GM12865 (cell line): ENCODE measurements at regions not wholly inside any gene's neighbourhood (a gene's known extent, or its start where the extent isn't known, plus 50 kb on each side); places are given as distances from the start of the nearest gene placed in this dataset.

Experiments used
- DNase-seq: peaks from one replicate; pipeline ENCODE4 v3.0.0; 2010; ENCODE audit warnings: low read depth
- H3K4me3 ChIP-seq: 2 replicates; pipeline ENCODE4 v1.5.1; 2011; ENCODE audit warnings: mild to moderate bottlenecking, low read depth, low read length, control low read depth
- TF ChIP-seq, protein P1 (sequence below): IDR thresholded peaks from 2 replicates; pipeline ENCODE4 v1.5.1; 2011; ENCODE audit warnings: low read length, control low read depth, low read depth, inconsistent platforms; ENCODE audit not compliant: insufficient read depth; ENCODE audit errors: missing control alignments

DNA sequence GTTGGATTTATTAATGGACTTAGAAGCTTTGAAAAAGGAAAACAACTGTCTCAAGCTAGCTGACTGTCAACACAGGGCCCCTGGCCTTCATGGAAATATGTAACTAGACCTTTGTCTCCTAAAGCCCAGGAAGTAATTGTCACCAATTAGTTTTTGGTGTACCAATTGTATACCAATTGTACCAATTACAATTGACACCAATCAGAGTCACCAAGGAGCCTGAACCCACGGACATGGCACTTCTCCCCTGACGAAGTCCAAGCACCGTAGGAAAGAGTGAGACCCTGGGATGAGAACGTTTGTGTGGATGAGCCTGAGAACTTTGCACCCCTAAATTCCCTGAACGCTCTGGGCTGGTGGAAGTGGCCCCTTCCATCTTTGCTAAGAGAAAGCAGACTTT lies 129.0 kb downstream of the ENGASE start:
- TF ChIP-seq, protein P1, sequence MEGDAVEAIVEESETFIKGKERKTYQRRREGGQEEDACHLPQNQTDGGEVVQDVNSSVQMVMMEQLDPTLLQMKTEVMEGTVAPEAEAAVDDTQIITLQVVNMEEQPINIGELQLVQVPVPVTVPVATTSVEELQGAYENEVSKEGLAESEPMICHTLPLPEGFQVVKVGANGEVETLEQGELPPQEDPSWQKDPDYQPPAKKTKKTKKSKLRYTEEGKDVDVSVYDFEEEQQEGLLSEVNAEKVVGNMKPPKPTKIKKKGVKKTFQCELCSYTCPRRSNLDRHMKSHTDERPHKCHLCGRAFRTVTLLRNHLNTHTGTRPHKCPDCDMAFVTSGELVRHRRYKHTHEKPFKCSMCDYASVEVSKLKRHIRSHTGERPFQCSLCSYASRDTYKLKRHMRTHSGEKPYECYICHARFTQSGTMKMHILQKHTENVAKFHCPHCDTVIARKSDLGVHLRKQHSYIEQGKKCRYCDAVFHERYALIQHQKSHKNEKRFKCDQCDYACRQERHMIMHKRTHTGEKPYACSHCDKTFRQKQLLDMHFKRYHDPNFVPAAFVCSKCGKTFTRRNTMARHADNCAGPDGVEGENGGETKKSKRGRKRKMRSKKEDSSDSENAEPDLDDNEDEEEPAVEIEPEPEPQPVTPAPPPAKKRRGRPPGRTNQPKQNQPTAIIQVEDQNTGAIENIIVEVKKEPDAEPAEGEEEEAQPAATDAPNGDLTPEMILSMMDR, result no peak
- DNase-seq, result no peak
- no peak overlapping the region for H3K4me3 ChIP-seq

DNA sequence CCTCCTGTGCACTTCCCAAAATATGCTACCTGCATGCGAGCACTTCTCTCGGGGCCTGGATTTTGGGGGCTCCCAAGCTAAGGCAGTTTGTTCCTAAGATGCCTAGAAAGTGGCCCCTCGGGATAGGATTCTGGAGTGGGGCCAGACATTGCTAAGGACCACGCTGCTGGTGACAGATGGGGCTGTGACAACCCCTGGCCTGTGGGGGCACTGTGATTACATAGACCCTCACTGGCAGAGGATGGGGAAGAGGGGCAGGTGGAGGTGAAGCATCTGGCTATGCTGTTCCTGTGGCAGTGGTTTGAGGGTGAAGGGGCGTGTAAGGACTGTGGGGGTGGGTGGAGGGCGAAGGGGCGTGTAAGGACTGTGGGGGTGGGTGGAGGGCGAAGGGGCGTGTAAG lies 128.4 kb downstream of the ENGASE start:
- no peak overlapping the region for H3K4me3 ChIP-seq
- TF ChIP-seq, protein P1, result no peak
- no peak for DNase-seq

DNA sequence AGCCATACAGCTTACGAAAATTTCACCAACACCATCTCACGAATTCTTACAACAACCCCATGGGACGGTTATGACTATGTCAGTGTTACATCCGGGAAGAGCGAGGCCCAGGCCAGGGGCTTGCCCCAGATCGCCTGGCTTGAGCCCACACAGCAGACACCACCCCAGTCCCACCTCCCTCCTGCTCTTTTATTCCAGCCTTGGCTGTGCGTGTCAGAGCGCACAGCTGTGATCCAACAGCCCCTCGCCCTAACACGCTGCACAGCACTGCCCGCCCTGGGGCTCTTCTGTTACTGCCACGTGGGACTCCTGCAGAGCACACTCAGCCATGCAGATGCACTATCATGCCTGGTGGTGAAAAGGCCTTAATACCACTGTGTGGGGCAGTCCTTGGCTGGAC lies 127.9 kb downstream of the ENGASE start:
- H3K4me3 ChIP-seq, result no peak overlapping the region
- no peak for DNase-seq
- TF ChIP-seq, protein P1, result no peak

DNA sequence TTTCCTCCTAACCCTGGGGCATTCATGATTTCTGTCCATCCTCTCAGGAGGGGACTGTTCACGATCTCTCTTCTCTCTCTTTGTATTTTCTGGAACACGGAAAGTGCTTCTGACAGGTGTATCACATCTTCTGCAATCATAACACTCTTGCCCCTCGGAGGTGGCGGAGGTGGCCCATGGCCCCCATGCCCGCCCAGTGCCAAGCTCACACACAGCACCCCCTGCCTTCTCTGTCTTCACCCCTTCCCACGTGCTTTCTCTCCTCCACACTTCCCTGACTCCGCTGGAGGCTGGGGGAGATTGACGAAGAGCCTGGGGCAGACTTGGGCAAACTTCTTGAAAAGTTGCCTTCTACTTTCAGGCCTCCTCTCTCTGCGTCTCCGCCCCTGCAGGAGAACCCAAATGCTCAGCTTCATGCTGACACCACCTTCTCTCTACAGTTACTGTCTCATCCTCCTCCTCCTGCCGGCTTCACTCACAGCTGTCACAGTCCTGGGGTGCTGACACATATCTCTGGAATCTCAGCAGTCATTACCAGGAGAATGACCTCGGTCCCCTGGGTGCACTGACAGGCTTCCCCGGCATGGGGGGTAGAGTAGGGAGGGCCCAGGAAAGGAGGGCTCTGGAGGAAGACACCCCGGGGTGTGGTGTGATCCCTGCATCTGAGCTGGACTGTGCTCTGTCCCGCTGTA lies 127.1 kb downstream of the ENGASE start:
- H3K4me3 ChIP-seq, result no peak overlapping the region
- TF ChIP-seq, protein P1, result no peak
- DNase-seq, result no peak

DNA sequence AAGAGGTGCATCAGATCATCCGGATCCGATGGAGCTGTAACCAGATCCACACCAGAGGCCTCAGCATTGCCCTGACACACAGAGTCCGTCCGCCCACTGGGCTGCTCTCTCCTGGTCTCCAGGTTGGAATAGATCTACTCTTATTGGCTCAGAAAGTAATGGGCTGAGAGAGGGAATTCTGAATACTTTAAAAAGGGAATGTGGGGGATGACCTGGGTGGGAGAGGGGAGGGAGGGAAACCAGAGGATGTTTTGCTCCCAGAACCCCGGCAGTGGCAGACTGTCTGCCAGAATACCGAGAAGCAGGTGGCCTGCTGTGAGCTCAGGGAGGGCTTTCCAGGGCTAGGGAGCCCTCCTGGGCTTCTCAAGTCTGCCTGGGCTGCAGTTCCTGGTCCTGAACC lies 126.5 kb downstream of the ENGASE start:
- TF ChIP-seq, protein P1, result no peak
- H3K4me3 ChIP-seq, result no peak overlapping the region
- no peak for DNase-seq

DNA sequence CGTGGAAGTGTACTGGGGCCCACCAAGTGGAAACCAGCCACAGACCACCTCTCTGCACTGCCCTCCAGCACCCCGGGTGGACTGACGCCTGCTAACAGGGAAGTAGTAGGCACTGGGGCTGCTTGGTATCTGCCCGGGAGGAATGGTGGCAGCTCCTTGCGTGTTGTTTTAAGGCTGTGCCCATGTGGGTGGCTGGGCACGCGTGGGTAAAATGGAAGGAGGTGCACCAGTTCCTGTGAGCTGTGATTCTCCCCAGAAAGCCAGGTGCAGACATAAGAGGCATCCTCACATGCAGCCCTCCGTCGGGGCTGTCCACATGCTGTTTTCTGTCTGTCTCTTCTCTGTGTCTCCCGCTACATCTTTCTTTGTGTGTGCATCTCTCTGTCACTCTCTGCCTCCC lies 122.3 kb downstream of the ENGASE start:
- DNase-seq, result no peak
- no peak overlapping the region for H3K4me3 ChIP-seq
- TF ChIP-seq, protein P1, result no peak

DNA sequence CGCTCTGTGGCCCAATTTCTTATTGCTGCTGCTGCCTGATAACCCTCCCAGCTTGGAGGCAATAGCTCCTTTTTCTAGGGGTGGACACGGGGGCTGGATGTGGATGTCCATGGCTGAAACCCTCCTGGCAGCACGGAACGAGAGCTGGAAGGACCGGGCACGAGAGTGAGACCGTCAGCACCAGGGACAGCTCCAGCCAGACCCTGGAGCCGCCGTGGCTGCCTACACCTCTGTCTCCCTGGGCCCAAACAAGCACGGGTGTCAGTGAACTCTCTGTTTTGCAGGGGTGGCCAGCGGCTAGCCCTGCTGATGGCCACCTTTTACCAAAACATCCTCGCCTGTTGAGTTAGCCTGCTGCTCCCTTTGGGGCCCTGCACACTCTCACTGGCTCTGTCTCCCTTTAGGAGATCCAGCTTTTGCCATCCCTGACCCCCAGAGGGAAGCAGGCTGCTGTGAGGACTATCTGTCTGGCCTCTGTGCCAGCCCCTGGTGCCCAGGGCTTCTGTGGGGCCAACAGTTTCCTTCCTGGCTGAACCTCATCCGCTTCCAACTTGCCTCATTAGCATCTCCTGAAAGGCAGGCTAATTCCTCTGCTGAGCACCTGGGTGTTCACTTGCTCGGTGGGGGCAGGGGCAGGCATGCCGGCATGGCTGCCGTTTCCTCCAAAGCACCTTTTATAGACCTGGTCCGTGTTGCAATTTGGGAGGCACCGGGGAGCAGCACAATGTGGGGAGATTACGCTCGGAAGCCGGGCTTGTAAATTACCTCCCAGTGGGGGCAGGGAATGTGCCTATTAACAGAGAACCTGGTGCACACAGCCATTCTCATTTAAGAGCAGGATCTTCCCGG lies 118.1 kb downstream of the ENGASE start:
- no peak overlapping the region for H3K4me3 ChIP-seq
- peak; percentile 10 for DNase-seq
- TF ChIP-seq, protein P1, result no peak
